MCF 10A (cell line): ENCODE measurements at regions not wholly inside any gene's neighbourhood (a gene's known extent, or its start where the extent isn't known, plus 50 kb on each side); places are given as distances from the start of the nearest gene placed in this dataset.

Experiments used
- BruUV-seq: library from RNA; stranded (reverse); fragments of 400-500 nt; replicated peaks from 2 replicates; lab custom pipeline; 2021; lab: Mats Ljungman, UMichigan
- CTCF ChIA-PET: fragments of 300-600 bp; sonication (Branson Sonifier 250); formaldehyde crosslinking; extraction: SDS; loops from one replicate; lab custom pipeline; 2021; ENCODE audit warnings: antibody characterized with exemption, inconsistent platforms; lab: Yijun Ruan, JAX
- POLR2A ChIA-PET: fragments of 300-600, 350-650 bp; sonication (Branson Sonifier 250); formaldehyde crosslinking; extraction: SDS; loops from one replicate; lab custom pipeline; 2020; ENCODE audit warnings: antibody characterized with exemption, inconsistent platforms; lab: Yijun Ruan, JAX
- DNase-seq: peaks from one replicate; pipeline ENCODE4 v3.0.0-alpha.2; 2018; ENCODE audit not compliant: unreplicated experiment
- H3K27ac Mint-ChIP-seq: one replicate; pipeline ENCODE4 v1.8.0; 2022; ENCODE audit warnings: mild to moderate bottlenecking, low read depth, mixed read lengths; ENCODE audit not compliant: unreplicated experiment
- H3K27me3 Mint-ChIP-seq: one replicate; pipeline ENCODE4 v1.8.0; 2022; ENCODE audit warnings: mixed read lengths; ENCODE audit not compliant: insufficient read depth, unreplicated experiment
- H3K36me3 Mint-ChIP-seq: one replicate; pipeline ENCODE4 v1.8.0; 2022; ENCODE audit warnings: mild to moderate bottlenecking, moderate library complexity, mixed read lengths; ENCODE audit not compliant: insufficient read depth, unreplicated experiment
- H3K4me1 Mint-ChIP-seq: one replicate; pipeline ENCODE4 v1.8.0; 2022; ENCODE audit warnings: mixed read lengths; ENCODE audit not compliant: insufficient read depth, unreplicated experiment
- H3K4me3 Mint-ChIP-seq: one replicate; pipeline ENCODE4 v1.8.0; 2022; ENCODE audit warnings: mild to moderate bottlenecking, moderate library complexity, mixed read lengths; ENCODE audit not compliant: unreplicated experiment
- H3K9me3 Mint-ChIP-seq: one replicate; pipeline ENCODE4 v1.8.0; 2022; ENCODE audit warnings: mixed read lengths; ENCODE audit not compliant: unreplicated experiment
- intact Hi-C: fragments of 100-400 bp; cut with micrococcal nuclease; formaldehyde crosslinking; loops from 2 replicates; pipeline ENCODE4 v1.14.1; 2022
- TF ChIP-seq, protein P1 (sequence below): fragments of 200-600 bp; IDR thresholded peaks from one replicate; pipeline ENCODE4 v1.8.0; 2022; ENCODE audit warnings: antibody characterized with exemption, mild to moderate bottlenecking; ENCODE audit not compliant: unreplicated experiment

DNA sequence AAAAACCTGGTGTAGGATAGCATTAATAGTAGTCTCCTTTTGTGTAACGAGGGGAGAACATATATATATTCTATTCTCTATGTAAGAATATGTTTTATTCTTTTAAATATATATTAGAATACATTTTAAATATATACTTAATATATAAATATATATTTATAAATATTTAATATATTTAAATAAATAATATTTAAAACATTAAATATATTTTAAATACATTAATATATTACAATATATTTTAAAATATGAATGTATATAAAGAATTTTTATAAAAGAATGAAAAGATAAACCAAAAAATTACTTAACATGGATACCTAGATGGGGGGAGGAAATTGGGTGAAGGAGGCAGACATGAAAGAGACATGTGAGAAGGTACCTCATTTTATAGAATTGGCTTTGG is 53.0 kb upstream of the ZNF831 start:
- H3K9me3 Mint-ChIP-seq, result no peaks in the 10 kb centered on the region
- no peak overlapping the region for H3K4me3 Mint-ChIP-seq
- H3K27me3 Mint-ChIP-seq, result peaks cover 74% of the 10 kb centered on the region
- POLR2A ChIA-PET, result no interaction called here
- TF ChIP-seq, protein P1, sequence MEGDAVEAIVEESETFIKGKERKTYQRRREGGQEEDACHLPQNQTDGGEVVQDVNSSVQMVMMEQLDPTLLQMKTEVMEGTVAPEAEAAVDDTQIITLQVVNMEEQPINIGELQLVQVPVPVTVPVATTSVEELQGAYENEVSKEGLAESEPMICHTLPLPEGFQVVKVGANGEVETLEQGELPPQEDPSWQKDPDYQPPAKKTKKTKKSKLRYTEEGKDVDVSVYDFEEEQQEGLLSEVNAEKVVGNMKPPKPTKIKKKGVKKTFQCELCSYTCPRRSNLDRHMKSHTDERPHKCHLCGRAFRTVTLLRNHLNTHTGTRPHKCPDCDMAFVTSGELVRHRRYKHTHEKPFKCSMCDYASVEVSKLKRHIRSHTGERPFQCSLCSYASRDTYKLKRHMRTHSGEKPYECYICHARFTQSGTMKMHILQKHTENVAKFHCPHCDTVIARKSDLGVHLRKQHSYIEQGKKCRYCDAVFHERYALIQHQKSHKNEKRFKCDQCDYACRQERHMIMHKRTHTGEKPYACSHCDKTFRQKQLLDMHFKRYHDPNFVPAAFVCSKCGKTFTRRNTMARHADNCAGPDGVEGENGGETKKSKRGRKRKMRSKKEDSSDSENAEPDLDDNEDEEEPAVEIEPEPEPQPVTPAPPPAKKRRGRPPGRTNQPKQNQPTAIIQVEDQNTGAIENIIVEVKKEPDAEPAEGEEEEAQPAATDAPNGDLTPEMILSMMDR, result no peak
- CTCF ChIA-PET, result interaction anchor here (0.8 to 2.1 kb wide), 3 partner anchors 23 to 245 kb away, joined by 3 to 10 read pairs (median 3); no protein-coding TSS in a partner anchor
- no peak for DNase-seq
- no TSS peak for BruUV-seq
- H3K27ac Mint-ChIP-seq, result no peak overlapping the region
- H3K4me1 Mint-ChIP-seq, result no peaks in the 10 kb centered on the region
- no peaks in the 10 kb centered on the region for H3K36me3 Mint-ChIP-seq
- intact Hi-C loops, result no loop called here

DNA sequence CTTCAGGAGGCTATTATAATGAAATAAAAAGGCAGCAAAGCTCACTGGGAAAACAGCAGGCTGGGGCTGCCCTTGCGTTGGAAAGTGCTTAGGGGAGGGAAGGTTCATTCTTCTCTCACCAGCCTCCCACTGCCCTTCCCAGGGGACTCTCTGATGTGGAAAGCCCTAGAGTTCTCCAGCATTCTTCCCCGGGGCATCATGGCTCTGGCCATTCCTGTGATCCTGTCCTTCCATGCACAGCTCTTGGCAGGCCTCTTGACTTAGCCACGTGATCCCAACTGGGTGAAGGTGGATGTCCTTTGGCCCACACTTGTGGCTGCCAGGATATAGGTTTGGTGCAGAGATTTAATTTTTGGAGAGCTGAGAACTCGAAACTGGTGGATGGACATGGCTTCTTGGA is 58.0 kb upstream of the ZNF831 start:
- ChIA-PET POLR2A (interaction anchor here (1.1 kb wide), 1 partner anchor 11 kb away, joined by 3 read pairs; no protein-coding TSS in a partner anchor), CTCF (interaction anchor here (1.1 to 2.2 kb wide), 3 partner anchors 17 to 350 kb away, joined by 3 to 10 read pairs (median 5); no protein-coding TSS in a partner anchor)
- H3K36me3 Mint-ChIP-seq, result no peaks in the 10 kb centered on the region
- no TSS peak for BruUV-seq
- peaks cover 83% of the 10 kb centered on the region for H3K27me3 Mint-ChIP-seq
- TF ChIP-seq, protein P1, result no peak
- H3K4me3 Mint-ChIP-seq, result no peak overlapping the region
- no peaks in the 10 kb centered on the region for H3K9me3 Mint-ChIP-seq
- no peak overlapping the region for H3K27ac Mint-ChIP-seq
- intact Hi-C loops, result no loop called here
- DNase-seq, result no peak
- no peaks in the 10 kb centered on the region for H3K4me1 Mint-ChIP-seq

DNA sequence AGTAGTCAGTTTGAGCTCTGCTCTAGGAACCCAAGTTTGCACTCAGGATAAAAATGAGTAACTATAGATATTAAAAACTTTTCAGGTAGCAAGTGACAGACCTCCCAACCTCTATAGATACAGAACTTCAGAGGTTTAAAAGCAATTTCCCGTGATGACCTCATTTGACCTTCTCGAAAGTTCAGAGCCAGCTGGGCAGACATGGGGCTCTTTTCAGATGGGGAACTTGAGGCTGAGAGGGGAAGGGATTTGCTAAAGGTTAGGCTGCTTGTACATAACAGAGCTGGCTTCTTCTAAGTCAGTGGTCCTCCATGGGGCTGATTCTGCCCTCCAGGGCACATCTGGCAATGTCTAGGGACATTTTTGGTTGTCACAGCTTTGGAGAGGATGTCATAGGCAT is 58.8 kb upstream of the ZNF831 start:
- no peaks in the 10 kb centered on the region for H3K36me3 Mint-ChIP-seq
- H3K4me3 Mint-ChIP-seq, result no peak overlapping the region
- H3K27ac Mint-ChIP-seq, result no peak overlapping the region
- TF ChIP-seq, protein P1, result no peak
- ChIA-PET POLR2A (no interaction called here), CTCF (interaction anchor here (0.6 to 1.2 kb wide), 2 partner anchors 351 to 466 kb away, joined by 3 to 5 read pairs; no protein-coding TSS in a partner anchor)
- intact Hi-C loops, result no loop called here
- DNase-seq, result no peak
- H3K9me3 Mint-ChIP-seq, result no peaks in the 10 kb centered on the region
- H3K27me3 Mint-ChIP-seq, result peaks cover 90% of the 10 kb centered on the region
- no TSS peak for BruUV-seq
- no peaks in the 10 kb centered on the region for H3K4me1 Mint-ChIP-seq

GRCh38 chr20:59103573-59103972 is 60.0 kb upstream of the ZNF831 start:
- TF ChIP-seq, protein P1, result no peak
- CTCF ChIA-PET, result interaction anchor here (0.6 kb wide), 1 partner anchor 260 kb away, joined by 5 read pairs; no protein-coding TSS in a partner anchor
- no TSS peak for BruUV-seq
- no peak overlapping the region for H3K27ac Mint-ChIP-seq
- intact Hi-C loops, result no loop called here
- DNase-seq, result no peak
- no peaks in the 10 kb centered on the region for H3K9me3 Mint-ChIP-seq
- H3K27me3 Mint-ChIP-seq, result peaks cover 98% of the 10 kb centered on the region
- no peaks in the 10 kb centered on the region for H3K36me3 Mint-ChIP-seq
- no peaks in the 10 kb centered on the region for H3K4me1 Mint-ChIP-seq
- POLR2A ChIA-PET, result no interaction called here
- no peak overlapping the region for H3K4me3 Mint-ChIP-seq
